H1 (cell line): ENCODE measurements at regions not wholly inside any gene's neighbourhood (a gene's known extent, or its start where the extent isn't known, plus 50 kb on each side); places are given as distances from the start of the nearest gene placed in this dataset.

ENCODE experiments used
- CTCF ChIA-PET: fragments of 300-600 bp; sonication (Branson Sonifier 250); formaldehyde crosslinking; loops from one replicate; lab custom pipeline; 2021; ENCODE audit not compliant: partially characterized antibody; lab: Charles Lee
- POLR2A ChIA-PET: fragments of 300-600 bp; sonication (Branson Sonifier 250); formaldehyde crosslinking; loops from one replicate; lab custom pipeline; 2021; ENCODE audit warnings: inconsistent platforms; ENCODE audit not compliant: partially characterized antibody; lab: Charles Lee
- DNase-seq, 2 experiments: peaks; one replicate each; pipeline versions ENCODE4 v3.0.0 to v3.0.0-alpha.2; 2010 to 2022; ENCODE audit warnings: low spot score in 2 of 2, low read depth in 1 of 2, mixed read lengths in 1 of 2
- FAIRE-seq: peaks from 2 replicates; lab custom pipeline; 2011; peaks lifted over from hg19 to GRCh38; lab: Jason Lieb, UNC
- H2AFZ ChIP-seq: 2 replicates; pipeline ENCODE4 v1.8.1; 2012; ENCODE audit warnings: low read length, inconsistent platforms
- H2AK5ac ChIP-seq: 2 replicates; pipeline ENCODE4 v1.6.1; 2013; ENCODE audit warnings: low read depth, low read length
- H2BK120ac ChIP-seq: replicated peaks from 2 replicates; pipeline ENCODE3; 2013; ENCODE audit warnings: low read depth, low read length, inconsistent platforms
- H2BK12ac ChIP-seq: 2 replicates; pipeline ENCODE4 v1.6.1; 2013; ENCODE audit warnings: low read depth, low read length
- H2BK15ac ChIP-seq: 2 replicates; pipeline ENCODE4 v1.6.1; 2013; ENCODE audit warnings: low read length
- H2BK20ac ChIP-seq: 2 replicates; pipeline ENCODE4 v1.6.1; 2013; ENCODE audit warnings: low read length
- H2BK5ac ChIP-seq: 2 replicates; pipeline ENCODE4 v1.6.1; 2013; ENCODE audit warnings: low read depth, low read length
- H3K14ac ChIP-seq: 2 replicates; pipeline ENCODE4 v1.6.1; 2013; ENCODE audit warnings: inconsistent platforms; ENCODE audit not compliant: insufficient read length
- H3K18ac ChIP-seq: 2 replicates; pipeline ENCODE4 v1.6.1; 2013; ENCODE audit warnings: low read length; ENCODE audit errors: extremely low read depth
- H3K23ac ChIP-seq: 2 replicates; pipeline ENCODE4 v1.6.1; 2013; ENCODE audit warnings: inconsistent platforms; ENCODE audit not compliant: insufficient read length
- H3K23me2 ChIP-seq: 2 replicates; pipeline ENCODE4 v1.6.1; 2013; ENCODE audit warnings: low read depth, low read length
- H3K27ac ChIP-seq: 2 replicates; pipeline ENCODE4 v1.6.1; 2011; ENCODE audit warnings: low read depth, low read length, inconsistent platforms
- H3K27me3 ChIP-seq, 4 experiments: replicated peaks in 1 of 4; 1 replicate in 1 of 4; 2 replicates in 3 of 4; pipeline versions ENCODE4 v1.6.1 to v1.8.1; 2011 to 2013; ENCODE audit warnings: low read length in 3 of 4, mild to moderate bottlenecking in 3 of 4, inconsistent platforms in 2 of 4, mixed read lengths in 2 of 4, moderate library complexity in 1 of 4; ENCODE audit not compliant: control insufficient read depth in 3 of 4, insufficient read depth in 3 of 4; ENCODE audit errors: extremely low read depth in 1 of 4
- H3K36me3 ChIP-seq, 4 experiments: 2 replicates each; pipeline versions ENCODE4 v1.6.1 to v1.8.1; 2011 to 2013; ENCODE audit warnings: mild to moderate bottlenecking in 4 of 4, low read length in 3 of 4, moderate library complexity in 2 of 4, control low read depth in 1 of 4, inconsistent platforms in 1 of 4; ENCODE audit not compliant: insufficient read depth in 4 of 4, control insufficient read depth in 2 of 4
- H3K4ac ChIP-seq: replicated peaks from 2 replicates; pipeline ENCODE3; 2013; ENCODE audit warnings: low read length, low read depth, mixed read lengths, inconsistent platforms; ENCODE audit not compliant: insufficient read length
- H3K4me1 ChIP-seq, 4 experiments: replicated peaks in 1 of 4; 1 replicate in 1 of 4; 2 replicates in 3 of 4; pipeline versions ENCODE4 v1.6.1 to v1.8.1; 2011 to 2013; ENCODE audit warnings: low read length in 3 of 4, inconsistent platforms in 2 of 4, mixed read lengths in 1 of 4; ENCODE audit not compliant: insufficient read depth in 4 of 4, control insufficient read depth in 3 of 4
- H3K4me2 ChIP-seq, 2 experiments: 2 replicates each; pipeline versions ENCODE4 v1.6.1 to v1.8.1; 2011 to 2013; ENCODE audit warnings: low read depth in 2 of 2, low read length in 2 of 2, control low read depth in 1 of 2, inconsistent platforms in 1 of 2, mild to moderate bottlenecking in 1 of 2; ENCODE audit not compliant: insufficient read depth in 1 of 2
- H3K4me3 ChIP-seq, 4 experiments: fragments of 200-600, 300-600 bp in 1 of 4; sonication (generic), shearing (Covaris generic), sonication (Bioruptor Twin) in 1 of 4; 2 replicates each; pipeline versions ENCODE4 v1.5.1 to v1.8.1; 2011 to 2016; ENCODE audit warnings: low read length in 4 of 4, low read depth in 3 of 4, control low read depth in 2 of 4, inconsistent platforms in 2 of 4, mild to moderate bottlenecking in 2 of 4, mixed read lengths in 1 of 4, moderate library complexity in 1 of 4; ENCODE audit not compliant: insufficient read depth in 2 of 4; ENCODE audit errors: extremely low read depth in 1 of 4
- H3K56ac ChIP-seq: replicated peaks from 2 replicates; pipeline ENCODE3; 2013; ENCODE audit warnings: low read depth, mild to moderate bottlenecking, mixed read lengths, low read length, inconsistent platforms; ENCODE audit not compliant: insufficient read length
- H3K79me1 ChIP-seq: 2 replicates; pipeline ENCODE4 v1.6.1; 2013; ENCODE audit warnings: low read depth, low read length, control low read depth
- H3K79me2 ChIP-seq, 2 experiments: 2 replicates each; pipeline versions ENCODE4 v1.6.1 to v1.8.1; 2012 to 2013; ENCODE audit warnings: low read length in 2 of 2, mild to moderate bottlenecking in 2 of 2, inconsistent platforms in 1 of 2; ENCODE audit not compliant: insufficient read depth in 2 of 2, control insufficient read depth in 1 of 2
- H3K9ac ChIP-seq, 4 experiments: replicated peaks in 1 of 4; 1 replicate in 1 of 4; 2 replicates in 3 of 4; pipeline versions ENCODE4 v1.6.1 to v1.8.1; 2011 to 2013; ENCODE audit warnings: low read depth in 3 of 4, low read length in 3 of 4, control low read depth in 2 of 4, mild to moderate bottlenecking in 2 of 4, moderate library complexity in 2 of 4, inconsistent platforms in 1 of 4; ENCODE audit errors: extremely low read depth in 1 of 4
- H3K9me3 ChIP-seq, 2 experiments: 2 replicates each; pipeline versions ENCODE4 v1.6.1 to v1.8.1; 2012 to 2013; ENCODE audit warnings: mild to moderate bottlenecking in 2 of 2, moderate library complexity in 2 of 2, control low read depth in 1 of 2, inconsistent platforms in 1 of 2, low read depth in 1 of 2, low read length in 1 of 2, mixed read lengths in 1 of 2; ENCODE audit not compliant: insufficient read depth in 2 of 2
- H4K20me1 ChIP-seq, 2 experiments: replicated peaks in 1 of 2; 2 replicates each; pipeline versions ENCODE3 to v1.8.1; 2011 to 2013; ENCODE audit warnings: inconsistent platforms in 2 of 2, low read length in 2 of 2, mild to moderate bottlenecking in 1 of 2; ENCODE audit not compliant: insufficient read depth in 2 of 2, control insufficient read depth in 1 of 2
- H4K5ac ChIP-seq: 2 replicates; pipeline ENCODE4 v1.6.1; 2013; ENCODE audit warnings: low read length, low read depth, mixed read lengths, inconsistent platforms; ENCODE audit not compliant: insufficient read length
- H4K8ac ChIP-seq: 2 replicates; pipeline ENCODE4 v1.8.0; 2013; ENCODE audit warnings: mild to moderate bottlenecking, moderate library complexity, low read length, inconsistent platforms; ENCODE audit not compliant: insufficient read depth; ENCODE audit errors: extremely low read depth
- H4K91ac ChIP-seq: replicated peaks from 2 replicates; pipeline ENCODE3; 2013; ENCODE audit warnings: low read length, mixed read lengths, inconsistent platforms; ENCODE audit not compliant: insufficient read length
- HDAC2 ChIP-seq, 2 experiments: fragments of 300-600 bp in 1 of 2; sonication (generic) in 1 of 2; IDR thresholded peaks; 2 replicates each; pipeline ENCODE4 v1.6.1; 2011 to 2012; ENCODE audit warnings: low read depth in 2 of 2, low read length in 2 of 2, mild to moderate bottlenecking in 2 of 2, moderate library complexity in 2 of 2, borderline replicate concordance in 1 of 2, inconsistent platforms in 1 of 2
- JUN ChIP-seq: IDR thresholded peaks from 2 replicates; pipeline ENCODE4 v1.6.1; 2011; ENCODE audit warnings: low read depth, mild to moderate bottlenecking, improper control_type of control experiment, low read length
- NRF1 ChIP-seq: IDR thresholded peaks from 2 replicates; pipeline ENCODE4 v1.6.1; 2011; ENCODE audit warnings: mild to moderate bottlenecking, low read depth, low read length, improper control_type of control experiment
- PHF8 ChIP-seq: fragments of 200-600 bp; sonication (generic); conservative IDR thresholded peaks from 2 replicates; pipeline ENCODE4 v1.7.1; 2012; ENCODE audit warnings: low read depth, mild to moderate bottlenecking, inconsistent platforms, low read length, moderate library complexity
- POLR2A ChIP-seq, 2 experiments: IDR thresholded peaks; 1 replicate in 1 of 2; 2 replicates in 1 of 2; pipeline ENCODE4 v1.6.1; 2011; ENCODE audit warnings: low read depth in 2 of 2, low read length in 2 of 2, mild to moderate bottlenecking in 2 of 2; ENCODE audit errors: control extremely low read depth in 1 of 2
- RAD21 ChIP-seq, 2 experiments: IDR thresholded peaks in 1 of 2; conservative IDR thresholded peaks in 1 of 2; 2 replicates each; pipeline ENCODE4 v1.6.1; 2011; ENCODE audit warnings: low read depth in 2 of 2, low read length in 2 of 2, improper control_type of control experiment in 1 of 2, inconsistent platforms in 1 of 2, mild to moderate bottlenecking in 1 of 2, moderate library complexity in 1 of 2
- SIN3A ChIP-seq, 2 experiments: IDR thresholded peaks in 1 of 2; conservative IDR thresholded peaks in 1 of 2; 2 replicates each; pipeline ENCODE4 v1.6.1; 2011 to 2012; ENCODE audit warnings: low read length in 2 of 2, improper control_type of control experiment in 1 of 2, low read depth in 1 of 2, mild to moderate bottlenecking in 1 of 2
- SP4 ChIP-seq: IDR thresholded peaks from 2 replicates; pipeline ENCODE4 v1.6.1; 2012; ENCODE audit warnings: low read length, inconsistent platforms
- SRF ChIP-seq: IDR thresholded peaks from 2 replicates; pipeline ENCODE4 v1.6.1; 2011; ENCODE audit warnings: mild to moderate bottlenecking, low read depth, low read length, moderate library complexity
- SUZ12 ChIP-seq: fragments of 200-600 bp; sonication (generic); IDR thresholded peaks from 2 replicates; pipeline ENCODE4 v1.6.1; 2012; ENCODE audit warnings: mild to moderate bottlenecking, inconsistent platforms, low read length, moderate library complexity, mixed read lengths
- WGBS, 2 experiments: shearing (Covaris generic) in 1 of 2; methylation state at CpG; one replicate each; pipeline versions ENCODE4 v1.1.6 to v1.1.7; 2013 to 2015; ENCODE audit warnings: low lambda C conversion rate in 2 of 2, mixed read lengths in 2 of 2, inconsistent platforms in 1 of 2, low coverage in 1 of 2, missing lambda C conversion rate in 1 of 2; ENCODE audit not compliant: insufficient replicate concordance in 2 of 2, insufficient coverage in 1 of 2, insufficient read length in 1 of 2; ENCODE audit errors: extremely low coverage in 1 of 2, missing lambda C conversion rate in 1 of 2; 5-methylcytosine and 5-hydroxymethylcytosine counted together
- TF ChIP-seq, protein P1 (sequence below), 3 experiments: IDR thresholded peaks; 1 replicate in 2 of 3; 2 replicates in 1 of 3; pipeline versions ENCODE4 v1.5.1 to v1.6.1; 2011; ENCODE audit warnings: low read length in 3 of 3, mild to moderate bottlenecking in 3 of 3, inconsistent platforms in 2 of 3, low read depth in 1 of 3, moderate library complexity in 1 of 3; ENCODE audit not compliant: insufficient read depth in 1 of 3; ENCODE audit errors: control extremely low read depth in 1 of 3

DNA sequence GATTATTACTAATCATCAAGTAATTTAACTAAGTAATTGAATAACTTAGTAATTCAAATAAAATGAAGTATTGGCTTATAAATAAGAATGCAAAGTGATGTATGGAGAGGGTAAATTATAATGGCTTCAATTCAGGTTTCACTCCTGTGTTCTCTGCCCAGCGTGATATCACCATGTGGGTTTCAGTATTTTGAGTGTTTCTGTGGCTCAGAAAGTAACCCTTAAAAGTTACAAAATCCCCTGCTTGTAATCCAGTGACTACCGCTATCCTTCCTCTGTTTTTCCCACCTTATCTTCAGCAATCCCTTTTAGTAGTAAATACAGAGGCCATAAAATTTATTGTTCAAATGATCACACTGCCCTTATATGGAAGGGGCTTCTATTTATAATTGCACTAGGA lies 316.4 kb upstream of the CFAP20DC start:
- Histone ChIP-seq H3K27ac (no peak overlapping the region), H3K18ac (no peak overlapping the region), H3K4ac (no peak overlapping the region), H3K4me1 (no peaks in the 10 kb centered on the region; a peak in 1 of 7 replicates), H3K23me2 (no peaks in the 10 kb centered on the region; the same call in 1 of the 2 replicates), H3K79me1 (no peaks in the 10 kb centered on the region), H2AFZ (no peak overlapping the region), H3K14ac (no peak overlapping the region), H3K4me2 (no peak overlapping the region), H3K9ac (no peak overlapping the region), H3K4me3 (no peak overlapping the region), H2BK5ac (no peak overlapping the region), H3K79me2 (no peaks in the 10 kb centered on the region), H3K27me3 (no peaks in the 10 kb centered on the region), H2BK20ac (no peak overlapping the region), H4K8ac (no peak overlapping the region), H4K91ac (no peak overlapping the region), H4K20me1 (no peaks in the 10 kb centered on the region), H3K56ac (no peak overlapping the region), H4K5ac (no peak overlapping the region), H2BK12ac (no peak overlapping the region), H3K23ac (no peak overlapping the region), H2BK15ac (no peak overlapping the region), H3K9me3 (no peaks in the 10 kb centered on the region), H2AK5ac (no peak overlapping the region), H2BK120ac (no peak overlapping the region), H3K36me3 (no peaks in the 10 kb centered on the region)
- POLR2A ChIA-PET, result interaction anchor here (0.5 kb wide), 1 partner anchor 1149 kb away, joined by 3 read pairs; no protein-coding TSS in a partner anchor
- CTCF ChIA-PET, result interaction anchor here (1.8 kb wide), 1 partner anchor 40 kb away, joined by 3 read pairs; no protein-coding TSS in a partner anchor
- WGBS, 2 experiments, result 92% methylated on average over 2 of the region's 2 CpGs; no CpG with 5 or more reads in 1 of the 2 experiments
- DNase-seq, result no peak
- FAIRE-seq, result no peak
- TF ChIP-seq JUN, result no peak
- TF ChIP-seq SUZ12, result no peak
- no peak for TF ChIP-seq HDAC2 (IDR thresholded peaks at IDR 0.05; ENCODE audit: borderline replicate concordance in 1 of 2, low read depth in 2 of 2, low read length in 2 of 2)
- TF ChIP-seq, protein P1, sequence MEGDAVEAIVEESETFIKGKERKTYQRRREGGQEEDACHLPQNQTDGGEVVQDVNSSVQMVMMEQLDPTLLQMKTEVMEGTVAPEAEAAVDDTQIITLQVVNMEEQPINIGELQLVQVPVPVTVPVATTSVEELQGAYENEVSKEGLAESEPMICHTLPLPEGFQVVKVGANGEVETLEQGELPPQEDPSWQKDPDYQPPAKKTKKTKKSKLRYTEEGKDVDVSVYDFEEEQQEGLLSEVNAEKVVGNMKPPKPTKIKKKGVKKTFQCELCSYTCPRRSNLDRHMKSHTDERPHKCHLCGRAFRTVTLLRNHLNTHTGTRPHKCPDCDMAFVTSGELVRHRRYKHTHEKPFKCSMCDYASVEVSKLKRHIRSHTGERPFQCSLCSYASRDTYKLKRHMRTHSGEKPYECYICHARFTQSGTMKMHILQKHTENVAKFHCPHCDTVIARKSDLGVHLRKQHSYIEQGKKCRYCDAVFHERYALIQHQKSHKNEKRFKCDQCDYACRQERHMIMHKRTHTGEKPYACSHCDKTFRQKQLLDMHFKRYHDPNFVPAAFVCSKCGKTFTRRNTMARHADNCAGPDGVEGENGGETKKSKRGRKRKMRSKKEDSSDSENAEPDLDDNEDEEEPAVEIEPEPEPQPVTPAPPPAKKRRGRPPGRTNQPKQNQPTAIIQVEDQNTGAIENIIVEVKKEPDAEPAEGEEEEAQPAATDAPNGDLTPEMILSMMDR (IDR thresholded peaks at IDR 0.05; ENCODE audit: control extremely low read depth in 1 of 3, insufficient read depth in 1 of 3, low read depth in 1 of 3, low read length in 3 of 3), result no peak
- no peak for TF ChIP-seq PHF8
- no peak for TF ChIP-seq SP4
- TF ChIP-seq SIN3A (conservative IDR thresholded peaks at IDR 0.05 in 1 of 2, IDR thresholded peaks at IDR 0.05 in 1 of 2; ENCODE audit: low read depth in 1 of 2, low read length in 2 of 2), result no peak
- no peak for TF ChIP-seq RAD21 (IDR thresholded peaks at IDR 0.05 in 1 of 2, conservative IDR thresholded peaks at IDR 0.05 in 1 of 2; ENCODE audit: low read depth in 2 of 2, low read length in 2 of 2)
- no peak for TF ChIP-seq NRF1
- TF ChIP-seq SRF, result no peak
- TF ChIP-seq POLR2A (IDR thresholded peaks at IDR 0.05; ENCODE audit: control extremely low read depth in 1 of 2, low read depth in 2 of 2, low read length in 2 of 2), result no peak
